Smooth muscle cell of the brain vasculature (primary cell): ENCODE measurements at regions not wholly inside any gene's neighbourhood (a gene's known extent, or its start where the extent isn't known, plus 50 kb on each side); places are given as distances from the start of the nearest gene placed in this dataset.
"Not testable (repeated sequence)": the region's sequence is repeated elsewhere in the genome, so short reads cannot be mapped to it uniquely, and the experiment has no call there.

ENCODE experiments used
- DNase-seq: peaks from one replicate; pipeline ENCODE4 v3.0.0-alpha.2; 2012; ENCODE audit warnings: low read depth, low spot score

GRCh38 chrX:140342410-140342809, 162.5 kb downstream of the SOX3 start:
- no peak for DNase-seq

GRCh38 chrX:140337263-140337662, 167.6 kb downstream of the SOX3 start:
- DNase-seq: no peak

GRCh38 chrX:140318296-140318695, 186.6 kb downstream of the SOX3 start:
- DNase-seq: no peak

- no peak for DNase-seq
These were observed 187.4 kb downstream of the SOX3 start for GRCh38 chrX:140317462-140317861.

DNA sequence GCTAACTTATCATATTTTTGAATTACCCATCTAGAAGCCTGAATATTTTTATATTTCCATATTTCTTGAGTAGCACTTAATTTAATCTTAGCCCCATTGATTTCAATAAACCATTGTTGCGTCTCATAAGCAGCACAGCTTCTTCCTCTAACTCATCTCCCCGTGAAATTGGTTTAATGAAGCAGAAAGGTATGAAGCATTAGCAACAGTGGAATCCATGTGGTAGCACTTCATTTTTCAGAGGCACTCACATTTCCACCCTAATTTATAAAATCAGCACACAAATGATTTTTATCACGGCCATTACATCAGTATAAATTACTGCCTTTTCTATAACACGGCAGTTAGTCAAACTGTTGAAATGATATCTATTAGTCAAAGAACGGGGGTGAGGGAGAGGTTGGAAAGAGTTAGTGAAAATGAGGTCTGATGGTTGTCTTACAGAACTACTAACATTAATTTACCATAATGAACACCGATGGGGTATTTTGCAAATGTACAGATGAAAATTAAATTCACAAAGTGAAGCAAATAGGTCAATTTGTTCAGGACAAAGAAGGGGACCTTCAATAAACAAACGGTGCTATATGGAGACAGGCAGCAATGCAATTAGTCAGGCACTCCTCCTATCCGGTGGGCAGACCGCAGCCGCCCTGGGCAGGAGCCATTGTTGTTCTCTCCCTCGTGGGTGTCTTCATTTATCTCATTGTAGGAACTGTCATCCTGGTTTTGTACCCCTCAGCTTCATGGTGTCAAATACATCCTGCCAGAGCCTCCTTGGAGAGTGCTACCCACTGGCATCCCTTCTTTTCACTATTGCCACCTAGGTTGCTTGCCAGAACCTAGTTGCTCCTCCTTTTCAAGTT, 205.7 kb downstream of the SOX3 start:
- no peak for DNase-seq

DNA sequence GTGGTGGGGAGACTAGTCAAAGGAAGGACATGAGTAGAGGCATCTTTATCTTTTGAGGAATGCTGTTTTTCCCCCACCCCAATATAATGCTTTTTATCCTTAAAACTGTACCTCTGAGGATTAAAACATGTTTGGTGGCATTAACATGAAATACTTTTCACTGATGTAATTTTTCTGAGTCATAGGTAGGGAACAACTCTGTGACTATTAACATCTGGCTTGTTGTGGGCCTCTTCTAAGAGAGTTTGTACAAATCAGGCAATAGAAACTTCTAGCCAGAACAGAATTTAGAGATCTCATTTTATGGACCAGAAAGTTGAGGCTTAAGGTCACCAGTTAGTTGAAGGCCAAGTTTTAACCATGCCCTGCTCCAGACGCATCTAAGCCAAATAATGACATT, 207.6 kb downstream of the SOX3 start:
- DNase-seq: no peak

- DNase-seq: no peak
These were observed 211.9 kb downstream of the SOX3 start for GRCh38 chrX:140292961-140293360.

- DNase-seq: no peak
These were observed 212.7 kb downstream of the SOX3 start for GRCh38 chrX:140292188-140292587.

- DNase-seq: no peak
These were observed 229.9 kb downstream of the SOX3 start for GRCh38 chrX:140274811-140275525.

GRCh38 chrX:140273921-140274320, 230.9 kb downstream of the SOX3 start:
- DNase-seq: no peak

- DNase-seq: no peak
These were observed 254.5 kb downstream of the SOX3 start for GRCh38 chrX:140250391-140250790.

- no peak for DNase-seq
These were observed 255.8 kb downstream of the SOX3 start for GRCh38 chrX:140249088-140249487.

DNA sequence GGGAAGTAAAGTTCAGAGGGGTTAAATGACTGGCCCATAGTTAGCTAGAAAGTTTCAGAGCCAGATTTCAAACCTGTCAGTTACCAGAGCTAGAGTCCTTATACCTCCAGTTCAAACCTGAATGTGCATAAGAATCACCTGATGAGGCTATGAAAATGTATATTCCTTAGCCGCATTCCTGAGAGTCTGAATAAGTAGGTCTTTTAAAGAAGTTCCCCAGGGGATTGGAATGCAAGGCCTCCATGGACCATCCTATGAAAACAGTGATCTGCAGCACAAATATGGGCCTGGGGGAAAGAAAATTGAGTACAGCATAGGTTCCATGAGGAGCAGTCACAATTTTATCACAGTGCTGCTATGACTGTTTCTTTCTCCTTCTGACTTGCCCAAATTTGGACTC, 263.9 kb upstream of the CXorf66 start:
- no peak for DNase-seq

GRCh38 chrX:140226037-140226436, 260.7 kb upstream of the CXorf66 start:
- not testable (repeated sequence) for DNase-seq

DNA sequence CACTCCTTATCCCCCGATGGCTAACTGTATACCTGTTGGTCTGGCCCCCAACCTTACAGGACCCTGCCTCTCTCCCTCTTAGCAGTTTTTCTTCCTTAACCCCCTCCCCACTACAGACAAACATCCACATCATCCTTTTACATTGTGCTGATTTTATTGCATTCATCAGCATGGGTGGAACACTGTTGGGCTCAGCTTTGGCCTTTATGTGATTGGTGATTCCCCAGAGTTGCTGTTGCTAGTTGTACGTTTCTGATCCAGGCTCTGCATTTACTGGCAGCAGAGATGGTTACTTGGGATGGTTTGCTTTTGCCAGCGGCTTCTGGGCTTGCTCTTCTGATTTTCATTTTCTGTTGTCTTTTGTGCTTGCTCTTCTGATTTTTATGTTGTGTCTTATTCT, 250.6 kb upstream of the CXorf66 start:
- not testable (repeated sequence) for DNase-seq

DNA sequence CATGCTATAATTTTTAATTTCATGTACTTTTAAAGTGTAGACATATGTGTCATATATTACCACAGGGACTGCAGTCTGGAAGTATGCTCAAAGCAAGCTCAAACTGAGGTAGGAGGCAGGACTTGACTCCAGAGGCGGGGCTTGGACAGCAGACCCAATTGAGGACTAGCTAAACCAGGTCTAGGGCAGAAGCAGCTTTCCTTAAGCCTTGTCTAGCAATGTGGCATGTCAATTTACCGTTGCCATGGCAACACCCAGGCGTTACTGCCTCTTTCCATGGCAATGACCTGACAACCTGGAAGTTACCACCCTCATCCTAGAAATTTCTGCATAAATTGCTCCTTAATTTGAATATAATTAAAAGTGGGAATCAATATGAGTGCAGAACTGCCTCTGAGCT, 249.2 kb upstream of the CXorf66 start:
- not testable (repeated sequence) for DNase-seq

DNA sequence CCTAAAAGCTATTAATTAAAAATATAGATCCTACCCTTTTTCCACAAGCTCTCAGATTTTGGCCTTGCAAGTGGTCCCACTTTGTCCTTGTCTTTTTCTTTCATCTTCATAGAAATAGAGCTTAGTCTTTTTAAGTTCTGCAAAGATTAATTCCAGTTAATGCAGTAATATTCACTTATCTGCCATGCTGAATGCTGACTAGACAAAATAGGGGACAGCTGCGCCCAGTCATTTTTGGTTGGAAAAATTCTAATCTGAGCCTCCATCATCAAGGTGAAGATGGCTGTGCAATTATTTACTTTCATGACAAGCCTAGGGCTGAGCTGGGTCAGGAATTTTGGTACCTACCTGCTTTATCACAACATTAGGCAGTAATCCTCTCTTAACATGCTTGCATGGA, 241.3 kb upstream of the CXorf66 start:
- no peak for DNase-seq

DNA sequence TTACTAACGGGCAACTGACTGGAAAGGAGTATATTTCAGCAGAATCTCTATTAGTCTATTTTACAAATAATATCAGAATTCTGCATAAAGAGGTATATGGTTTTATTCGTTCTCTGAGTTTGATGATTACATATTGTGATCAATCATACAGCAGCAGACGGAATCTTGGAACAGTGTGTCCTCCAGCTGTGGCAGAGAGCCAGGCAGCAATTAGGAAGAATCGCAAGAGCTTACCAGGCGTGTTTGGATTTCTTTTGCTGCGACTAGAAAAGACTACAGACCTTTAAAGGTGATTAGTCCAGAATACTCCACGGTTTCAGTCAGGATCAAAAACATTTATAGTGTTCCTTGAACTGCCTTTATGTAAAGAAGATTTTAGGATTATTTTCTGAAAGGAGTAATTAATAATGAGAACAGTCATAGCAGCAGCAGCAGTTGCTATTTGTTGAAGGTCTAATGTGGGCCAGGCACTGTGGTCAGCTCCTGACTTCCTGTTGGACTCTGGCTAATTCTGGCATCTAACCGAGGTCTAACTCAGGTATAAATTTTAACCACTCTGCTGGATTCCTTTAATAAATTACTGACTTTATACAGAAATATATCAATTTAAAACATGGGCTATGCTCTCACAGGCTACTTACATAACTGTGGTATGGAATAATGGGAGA, 225.3 kb upstream of the CXorf66 start:
- DNase-seq: no peak

GRCh38 chrX:140180585-140180984, 215.3 kb upstream of the CXorf66 start:
- no peak for DNase-seq

DNA sequence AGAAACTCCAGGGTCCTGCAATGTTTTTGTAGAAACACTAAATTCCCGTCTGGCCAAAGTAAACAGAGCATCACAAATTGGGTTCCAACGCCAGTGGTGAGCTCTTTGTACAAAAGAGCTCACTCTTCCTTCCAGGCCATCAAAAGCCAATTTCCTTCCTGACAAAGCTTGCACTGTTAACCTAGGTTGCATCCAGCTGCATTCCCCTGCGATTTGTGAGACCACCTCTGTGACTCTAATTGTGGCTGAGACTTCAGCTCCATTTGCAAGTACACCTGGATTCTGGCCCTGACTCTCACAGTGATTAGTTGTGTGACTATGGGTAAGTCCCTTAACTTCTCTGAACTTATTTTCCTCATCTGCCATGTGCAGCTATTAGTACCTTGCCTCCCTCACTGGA, 212.5 kb upstream of the CXorf66 start:
- no peak for DNase-seq

- DNase-seq: no peak
These were observed 207.1 kb upstream of the CXorf66 start for GRCh38 chrX:140172401-140172800.

GRCh38 chrX:140167551-140167950, 202.2 kb upstream of the CXorf66 start:
- no peak for DNase-seq
